ENCODE measurements at regions not wholly inside any gene's neighbourhood (a gene's known extent, or its start where the extent isn't known, plus 50 kb on each side); places are given as distances from the start of the nearest gene placed in this dataset.

DNA sequence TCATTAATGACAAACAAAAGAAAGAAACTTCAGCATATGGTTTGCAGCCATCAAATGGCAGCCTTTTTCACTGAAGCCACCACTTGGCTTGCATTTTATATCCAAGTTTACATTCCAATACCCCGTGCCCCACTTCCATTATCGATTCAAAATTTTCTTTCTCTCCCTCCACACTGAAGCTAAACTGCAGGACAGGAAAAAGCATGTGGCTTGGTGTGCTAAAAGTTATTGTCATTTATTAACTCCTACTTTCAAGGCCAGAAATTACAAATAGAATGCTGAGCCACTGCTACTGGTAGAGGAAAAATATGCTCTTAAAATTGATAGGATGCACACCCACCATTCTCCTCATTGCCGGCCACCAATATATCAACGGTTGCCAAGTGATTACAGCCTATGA, 351.6 kb upstream of the DUSP10 start:
- TF ChIP-seq, protein P1, sequence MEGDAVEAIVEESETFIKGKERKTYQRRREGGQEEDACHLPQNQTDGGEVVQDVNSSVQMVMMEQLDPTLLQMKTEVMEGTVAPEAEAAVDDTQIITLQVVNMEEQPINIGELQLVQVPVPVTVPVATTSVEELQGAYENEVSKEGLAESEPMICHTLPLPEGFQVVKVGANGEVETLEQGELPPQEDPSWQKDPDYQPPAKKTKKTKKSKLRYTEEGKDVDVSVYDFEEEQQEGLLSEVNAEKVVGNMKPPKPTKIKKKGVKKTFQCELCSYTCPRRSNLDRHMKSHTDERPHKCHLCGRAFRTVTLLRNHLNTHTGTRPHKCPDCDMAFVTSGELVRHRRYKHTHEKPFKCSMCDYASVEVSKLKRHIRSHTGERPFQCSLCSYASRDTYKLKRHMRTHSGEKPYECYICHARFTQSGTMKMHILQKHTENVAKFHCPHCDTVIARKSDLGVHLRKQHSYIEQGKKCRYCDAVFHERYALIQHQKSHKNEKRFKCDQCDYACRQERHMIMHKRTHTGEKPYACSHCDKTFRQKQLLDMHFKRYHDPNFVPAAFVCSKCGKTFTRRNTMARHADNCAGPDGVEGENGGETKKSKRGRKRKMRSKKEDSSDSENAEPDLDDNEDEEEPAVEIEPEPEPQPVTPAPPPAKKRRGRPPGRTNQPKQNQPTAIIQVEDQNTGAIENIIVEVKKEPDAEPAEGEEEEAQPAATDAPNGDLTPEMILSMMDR (IDR thresholded peaks at IDR 0.05), result no peak
- no peak overlapping the region for H3K9ac ChIP-seq
- H3K4me3 ChIP-seq (ENCODE audit: low read depth, low read length), result no peak overlapping the region
- no peaks in the 10 kb centered on the region for H3K9me3 ChIP-seq (ENCODE audit: control insufficient read depth, low read length)
- H3K27ac ChIP-seq, result no peak overlapping the region
- no peak overlapping the region for H2AFZ ChIP-seq
- H3K4me1 ChIP-seq, result no peaks in the 10 kb centered on the region
- no peaks in the 10 kb centered on the region for H3K79me2 ChIP-seq
- no peaks in the 10 kb centered on the region for H3K27me3 ChIP-seq (ENCODE audit: control insufficient read depth, insufficient read depth, low read length)
- H3K36me3 ChIP-seq (ENCODE audit: control insufficient read depth, insufficient read depth, low read length), result no peaks in the 10 kb centered on the region
- H3K4me2 ChIP-seq (ENCODE audit: low read length), result no peak overlapping the region

DNA sequence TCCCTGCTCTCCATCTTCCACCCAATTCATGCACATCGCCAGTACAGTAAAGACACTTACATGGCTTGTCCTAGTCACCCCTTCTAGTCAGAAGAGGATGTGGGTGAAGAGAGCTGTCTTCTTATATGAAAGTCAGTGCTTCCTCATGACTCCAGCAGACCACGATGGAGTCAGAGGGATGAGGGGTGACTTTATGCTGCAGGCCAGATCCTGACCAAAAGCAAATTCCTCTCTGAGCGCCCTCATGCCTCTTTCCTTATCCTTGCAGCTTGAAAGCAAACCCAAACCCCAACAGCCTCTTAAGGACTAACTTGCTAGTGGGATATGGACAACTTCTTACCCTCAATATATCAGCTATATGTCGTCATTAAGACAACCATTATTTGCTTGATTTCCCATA, 348.2 kb upstream of the DUSP10 start:
- Histone ChIP-seq H3K4me3 (ENCODE audit: low read depth, low read length) (no peak overlapping the region), H3K27ac (no peak overlapping the region), H3K4me2 (ENCODE audit: low read length) (no peak overlapping the region), H3K36me3 (ENCODE audit: control insufficient read depth, insufficient read depth, low read length) (no peaks in the 10 kb centered on the region), H3K4me1 (no peaks in the 10 kb centered on the region), H3K9ac (no peak overlapping the region), H2AFZ (no peak overlapping the region), H3K79me2 (no peaks in the 10 kb centered on the region), H3K27me3 (ENCODE audit: control insufficient read depth, insufficient read depth, low read length) (no peaks in the 10 kb centered on the region), H3K9me3 (ENCODE audit: control insufficient read depth, low read length) (no peaks in the 10 kb centered on the region)
- TF ChIP-seq, protein P1 (IDR thresholded peaks at IDR 0.05), result no peak

DNA sequence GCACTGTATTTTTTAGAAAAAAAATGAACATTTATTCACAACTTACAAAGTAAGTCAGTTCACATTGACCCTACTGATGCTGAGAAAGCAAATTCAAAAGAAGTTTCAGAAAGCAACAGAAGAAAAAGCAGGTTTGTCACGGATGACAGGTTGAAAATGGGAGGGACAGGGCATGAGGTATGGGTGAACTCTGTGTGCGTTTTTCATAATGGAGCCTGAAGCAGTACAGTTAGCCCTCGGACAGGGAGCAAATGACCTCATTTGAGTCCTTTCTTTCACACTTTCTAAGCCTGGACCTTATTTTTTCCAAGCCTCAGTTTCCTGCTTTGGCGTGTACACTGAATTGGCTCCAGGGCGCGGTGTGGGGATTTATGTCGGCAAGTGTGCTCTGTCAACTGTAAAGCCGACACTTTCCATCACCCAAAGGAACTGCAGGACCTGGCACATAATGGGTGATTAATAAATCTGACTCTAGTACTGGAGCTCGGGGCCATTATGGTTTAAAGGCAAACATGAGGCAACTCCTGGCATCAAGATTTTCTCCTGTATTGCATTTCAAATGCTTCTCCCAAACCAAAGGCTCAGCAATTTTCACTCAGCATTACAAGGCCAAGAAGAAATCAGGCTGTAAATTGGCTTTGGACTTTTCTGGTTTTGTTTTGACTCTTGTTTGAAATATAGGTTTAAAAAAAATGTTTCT, 345.5 kb upstream of the DUSP10 start:
- Histone ChIP-seq H2AFZ (no peak overlapping the region), H3K4me1 (no peaks in the 10 kb centered on the region), H3K27ac (no peak overlapping the region), H3K4me2 (ENCODE audit: low read length) (no peak overlapping the region), H3K79me2 (no peaks in the 10 kb centered on the region), H3K27me3 (ENCODE audit: control insufficient read depth, insufficient read depth, low read length) (no peaks in the 10 kb centered on the region), H3K9me3 (ENCODE audit: control insufficient read depth, low read length) (no peaks in the 10 kb centered on the region), H3K4me3 (ENCODE audit: low read depth, low read length) (no peak overlapping the region), H3K9ac (no peak overlapping the region), H3K36me3 (ENCODE audit: control insufficient read depth, insufficient read depth, low read length) (no peaks in the 10 kb centered on the region)
- TF ChIP-seq, protein P1 (IDR thresholded peaks at IDR 0.05), result no peak

DNA sequence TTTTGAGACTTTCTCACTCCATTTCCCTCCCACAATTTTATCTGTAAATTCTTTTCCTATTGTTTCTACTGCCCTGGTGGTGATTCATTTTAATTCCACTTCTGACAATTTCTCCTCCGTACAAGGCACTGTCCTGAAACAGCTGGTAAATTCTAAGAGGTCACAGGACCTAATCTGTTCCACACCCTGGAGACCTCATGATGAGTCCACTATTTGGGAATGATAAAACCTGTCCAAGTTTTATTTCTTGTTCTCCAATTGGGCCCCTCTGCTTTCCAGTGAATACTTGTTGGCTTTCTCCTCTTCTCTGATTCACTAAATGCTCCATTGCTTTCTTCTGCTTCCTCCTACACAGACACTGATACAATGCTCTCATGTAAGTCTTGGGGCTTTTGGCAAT, 343.1 kb upstream of the DUSP10 start:
- TF ChIP-seq, protein P1 (IDR thresholded peaks at IDR 0.05), result no peak
- no peaks in the 10 kb centered on the region for H3K9me3 ChIP-seq (ENCODE audit: control insufficient read depth, low read length)
- no peaks in the 10 kb centered on the region for H3K79me2 ChIP-seq
- H2AFZ ChIP-seq, result no peak overlapping the region
- H3K4me1 ChIP-seq, result no peaks in the 10 kb centered on the region
- H3K27ac ChIP-seq, result no peak overlapping the region
- H3K36me3 ChIP-seq (ENCODE audit: control insufficient read depth, insufficient read depth, low read length), result no peaks in the 10 kb centered on the region
- H3K27me3 ChIP-seq (ENCODE audit: control insufficient read depth, insufficient read depth, low read length), result no peaks in the 10 kb centered on the region
- H3K4me2 ChIP-seq (ENCODE audit: low read length), result no peak overlapping the region
- H3K9ac ChIP-seq, result no peak overlapping the region
- no peak overlapping the region for H3K4me3 ChIP-seq (ENCODE audit: low read depth, low read length)

DNA sequence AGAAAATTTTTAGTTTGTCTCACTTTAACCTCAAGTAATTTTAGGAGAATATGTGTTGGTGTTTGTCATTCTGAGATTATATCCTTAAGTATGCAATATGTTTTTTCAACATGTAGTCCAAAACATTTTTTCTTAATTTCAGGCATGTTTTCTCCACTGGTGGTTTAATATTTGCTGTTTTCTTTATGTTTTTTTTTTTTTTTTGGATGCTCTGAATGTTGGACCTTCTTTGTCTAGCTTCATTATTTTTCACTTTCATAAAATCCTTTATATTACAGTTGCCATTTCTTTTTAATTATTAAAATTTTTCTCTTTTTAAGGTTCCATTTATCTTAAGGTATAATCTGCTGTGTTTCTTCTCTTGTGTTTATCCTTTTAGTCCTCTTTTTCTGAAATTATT, 342.2 kb upstream of the DUSP10 start:
- Histone ChIP-seq H3K4me1 (no peaks in the 10 kb centered on the region), H2AFZ (no peak overlapping the region), H3K4me2 (ENCODE audit: low read length) (no peak overlapping the region), H3K79me2 (no peaks in the 10 kb centered on the region), H3K27me3 (ENCODE audit: control insufficient read depth, insufficient read depth, low read length) (no peaks in the 10 kb centered on the region), H3K9me3 (ENCODE audit: control insufficient read depth, low read length) (no peaks in the 10 kb centered on the region), H3K27ac (no peak overlapping the region), H3K36me3 (ENCODE audit: control insufficient read depth, insufficient read depth, low read length) (no peaks in the 10 kb centered on the region), H3K9ac (no peak overlapping the region), H3K4me3 (ENCODE audit: low read depth, low read length) (no peak overlapping the region)
- TF ChIP-seq, protein P1 (IDR thresholded peaks at IDR 0.05), result no peak
